NT2/D1 (cell line): ENCODE measurements at regions not wholly inside any gene's neighbourhood (a gene's known extent, or its start where the extent isn't known, plus 50 kb on each side); places are given as distances from the start of the nearest gene placed in this dataset.

Experiments used
- DNase-seq: peaks from one replicate; pipeline ENCODE4 v3.0.0-alpha.2; 2011; ENCODE audit warnings: low read depth, low spot score
- H3K27me3 ChIP-seq: 2 replicates; pipeline ENCODE4 v1.6.0; 2011; ENCODE audit warnings: mild to moderate bottlenecking; ENCODE audit not compliant: insufficient read length, insufficient read depth
- H3K36me3 ChIP-seq: 2 replicates; pipeline ENCODE4 v1.6.1; 2011; ENCODE audit warnings: mild to moderate bottlenecking, low read length, mixed read lengths; ENCODE audit not compliant: insufficient read depth, insufficient read length
- H3K4me1 ChIP-seq: 2 replicates; pipeline ENCODE4 v1.5.1; 2011; ENCODE audit not compliant: insufficient read depth, insufficient read length
- H3K4me3 ChIP-seq: 2 replicates; pipeline ENCODE4 v1.5.1; 2011; ENCODE audit warnings: low read depth; ENCODE audit not compliant: insufficient read length
- H3K9ac ChIP-seq: 2 replicates; pipeline ENCODE4 v1.6.0; 2011; ENCODE audit warnings: low read depth; ENCODE audit not compliant: insufficient read length
- H3K9me3 ChIP-seq: 2 replicates; pipeline ENCODE4 v1.5.1; 2011; ENCODE audit warnings: mild to moderate bottlenecking, low read length; ENCODE audit not compliant: insufficient read depth
- SUZ12 ChIP-seq: IDR thresholded peaks from 2 replicates; pipeline ENCODE4 v1.6.1; 2011; ENCODE audit not compliant: insufficient read length, insufficient read depth; ENCODE audit errors: extremely low read depth
- YY1 ChIP-seq: IDR thresholded peaks from 2 replicates; pipeline ENCODE4 v1.6.1; 2011; ENCODE audit not compliant: insufficient read length, insufficient read depth
- ZNF274 ChIP-seq: IDR thresholded peaks from 2 replicates; pipeline ENCODE4 v1.6.1; 2011; ENCODE audit warnings: mild to moderate bottlenecking, low read depth, low read length

DNA sequence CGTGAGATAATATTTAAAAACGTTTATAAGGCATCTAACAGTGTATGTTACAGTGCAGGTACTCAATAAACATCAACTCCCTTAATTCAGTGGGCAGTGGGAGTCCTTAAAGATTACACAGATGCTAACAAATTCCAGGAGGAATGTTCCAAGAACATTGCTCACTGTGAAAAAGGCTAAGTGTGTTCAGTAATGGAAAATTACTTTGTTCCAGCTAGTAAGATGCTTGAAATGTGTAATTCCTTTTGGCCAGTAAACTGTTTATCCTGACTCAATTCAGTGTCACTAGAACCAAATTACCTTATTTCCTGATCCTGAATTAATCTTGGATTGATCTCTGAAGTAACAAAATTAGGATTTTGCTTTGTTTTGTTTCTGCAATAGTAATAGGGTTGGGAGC, 54.2 kb upstream of the SEMA6D start:
- H3K4me3 ChIP-seq = no peak overlapping the region
- no peaks in the 10 kb centered on the region for H3K9me3 ChIP-seq
- TF ChIP-seq ZNF274 = no peak
- no peak for TF ChIP-seq SUZ12
- no peak for TF ChIP-seq YY1
- no peaks in the 10 kb centered on the region for H3K27me3 ChIP-seq
- H3K9ac ChIP-seq = no peak overlapping the region
- H3K4me1 ChIP-seq = no peaks in the 10 kb centered on the region
- no peaks in the 10 kb centered on the region for H3K36me3 ChIP-seq
- no peak for DNase-seq
